Cardiac muscle cell (in vitro differentiated cells and primary cell): ENCODE measurements at regions not wholly inside any gene's neighbourhood (a gene's known extent, or its start where the extent isn't known, plus 50 kb on each side); places are given as distances from the start of the nearest gene placed in this dataset.

Source experiments
- DNase-seq, 2 donors: peaks; one replicate each; pipeline versions ENCODE4 v3.0.0 to v3.0.0-alpha.2; 2010 to 2017; ENCODE audit warnings: low read depth in 1 of 2, low spot score in 1 of 2
- H3K27ac ChIP-seq: fragments of 200-600 bp; sonication (generic); 2 replicates; pipeline ENCODE4 v1.5.1; 2016
- H3K27me3 ChIP-seq: fragments of 200-600 bp; sonication (generic); 2 replicates; pipeline ENCODE4 v1.6.0; 2016; ENCODE audit warnings: control low read depth
- H3K36me3 ChIP-seq: fragments of 200-600 bp; sonication (generic); 2 replicates; pipeline ENCODE4 v1.5.1; 2016; ENCODE audit warnings: control low read depth
- H3K4me1 ChIP-seq: fragments of 200-600 bp; sonication (generic); 2 replicates; pipeline ENCODE4 v1.8.1; 2017; ENCODE audit warnings: low read depth, mild to moderate bottlenecking, mixed run types
- H3K4me3 ChIP-seq: fragments of 200-600 bp; sonication (generic); 2 replicates; pipeline ENCODE4 v1.5.1; 2016; ENCODE audit warnings: mild to moderate bottlenecking
- H3K9me3 ChIP-seq: fragments of 200-600 bp; sonication (generic); 2 replicates; pipeline ENCODE4 v1.5.1; 2017; ENCODE audit warnings: low read depth, mild to moderate bottlenecking, control low read depth
- TF ChIP-seq, protein P1 (sequence below): IDR thresholded peaks from 2 replicates; pipeline ENCODE4 v1.5.1; 2012; ENCODE audit warnings: low read depth, mild to moderate bottlenecking, low read length

- Histone ChIP-seq H3K27me3 (no peaks in the 10 kb centered on the region), H3K4me1 (no peaks in the 10 kb centered on the region), H3K9me3 (no peaks in the 10 kb centered on the region), H3K4me3 (no peak overlapping the region), H3K27ac (no peak overlapping the region), H3K36me3 (no peaks in the 10 kb centered on the region)
- TF ChIP-seq, protein P1, sequence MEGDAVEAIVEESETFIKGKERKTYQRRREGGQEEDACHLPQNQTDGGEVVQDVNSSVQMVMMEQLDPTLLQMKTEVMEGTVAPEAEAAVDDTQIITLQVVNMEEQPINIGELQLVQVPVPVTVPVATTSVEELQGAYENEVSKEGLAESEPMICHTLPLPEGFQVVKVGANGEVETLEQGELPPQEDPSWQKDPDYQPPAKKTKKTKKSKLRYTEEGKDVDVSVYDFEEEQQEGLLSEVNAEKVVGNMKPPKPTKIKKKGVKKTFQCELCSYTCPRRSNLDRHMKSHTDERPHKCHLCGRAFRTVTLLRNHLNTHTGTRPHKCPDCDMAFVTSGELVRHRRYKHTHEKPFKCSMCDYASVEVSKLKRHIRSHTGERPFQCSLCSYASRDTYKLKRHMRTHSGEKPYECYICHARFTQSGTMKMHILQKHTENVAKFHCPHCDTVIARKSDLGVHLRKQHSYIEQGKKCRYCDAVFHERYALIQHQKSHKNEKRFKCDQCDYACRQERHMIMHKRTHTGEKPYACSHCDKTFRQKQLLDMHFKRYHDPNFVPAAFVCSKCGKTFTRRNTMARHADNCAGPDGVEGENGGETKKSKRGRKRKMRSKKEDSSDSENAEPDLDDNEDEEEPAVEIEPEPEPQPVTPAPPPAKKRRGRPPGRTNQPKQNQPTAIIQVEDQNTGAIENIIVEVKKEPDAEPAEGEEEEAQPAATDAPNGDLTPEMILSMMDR: no peak
- no peak for DNase-seq
Measured at GRCh38 chr16:9522614-9523013, 431.2 kb downstream of the HAPSTR1 start.

GRCh38 chr16:9523994-9524393, 432.6 kb downstream of the HAPSTR1 start:
- Histone ChIP-seq H3K9me3 (no peaks in the 10 kb centered on the region), H3K27me3 (no peaks in the 10 kb centered on the region), H3K36me3 (no peaks in the 10 kb centered on the region), H3K4me1 (no peaks in the 10 kb centered on the region), H3K4me3 (no peak overlapping the region), H3K27ac (no peak overlapping the region)
- no peak for DNase-seq
- TF ChIP-seq, protein P1: no peak

GRCh38 chr16:9525037-9525436, 433.6 kb downstream of the HAPSTR1 start:
- TF ChIP-seq, protein P1: no peak

DNA sequence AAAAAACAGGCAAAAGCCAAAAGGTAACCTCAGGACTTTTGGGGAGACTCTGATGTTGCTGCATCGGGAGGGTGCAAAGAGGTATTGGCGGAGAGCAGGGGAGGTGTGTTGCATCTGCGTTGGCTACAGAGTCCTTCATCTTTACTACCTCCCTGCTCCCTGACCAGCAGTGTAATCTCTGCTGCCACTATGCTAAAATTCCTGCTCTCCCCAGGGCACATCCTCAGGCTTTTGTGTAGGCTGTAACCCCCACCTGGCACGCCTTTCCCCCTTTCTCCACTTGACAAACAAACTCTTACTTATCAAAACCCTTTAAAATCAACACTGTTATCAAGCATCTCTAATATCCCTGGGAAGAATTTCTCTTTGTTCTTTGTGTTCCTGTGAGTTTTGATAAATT, 435.3 kb downstream of the HAPSTR1 start:
- H3K36me3 ChIP-seq: no peaks in the 10 kb centered on the region
- no peak overlapping the region for H3K27ac ChIP-seq
- no peaks in the 10 kb centered on the region for H3K27me3 ChIP-seq
- no peak for DNase-seq
- no peak overlapping the region for H3K4me3 ChIP-seq
- TF ChIP-seq, protein P1: no peak
- no peaks in the 10 kb centered on the region for H3K9me3 ChIP-seq
- H3K4me1 ChIP-seq: no peaks in the 10 kb centered on the region

More at GRCh38 chr16:9525037-9525436, 433.6 kb downstream of the HAPSTR1 start:
- DNase-seq: no peak
- Histone ChIP-seq H3K4me1 (no peaks in the 10 kb centered on the region), H3K9me3 (no peaks in the 10 kb centered on the region), H3K27me3 (no peaks in the 10 kb centered on the region), H3K4me3 (no peak overlapping the region), H3K36me3 (no peaks in the 10 kb centered on the region), H3K27ac (no peak overlapping the region)

DNA sequence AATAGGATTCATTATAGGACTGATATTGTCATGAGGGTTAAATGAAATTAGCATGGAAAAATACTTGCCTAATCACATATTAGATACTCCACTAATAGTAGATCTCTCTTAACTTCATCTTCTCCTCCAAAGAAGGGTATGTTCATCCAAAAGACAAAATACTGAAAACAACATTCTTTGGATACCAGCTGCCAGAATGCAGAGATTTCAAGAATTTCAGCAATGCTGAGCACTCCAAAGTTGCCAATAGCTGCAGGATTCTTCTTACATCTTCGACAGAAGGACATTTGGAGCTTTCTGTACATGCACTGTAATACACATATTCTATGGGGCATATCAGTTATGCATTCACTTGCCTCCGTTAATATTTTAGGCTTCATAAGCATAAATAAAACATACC, 436.5 kb downstream of the HAPSTR1 start:
- TF ChIP-seq, protein P1: no peak
- DNase-seq: peak in 1 of 2 donors; percentile 14
- H3K27me3 ChIP-seq: no peaks in the 10 kb centered on the region
- no peak overlapping the region for H3K27ac ChIP-seq
- H3K36me3 ChIP-seq: no peaks in the 10 kb centered on the region
- H3K4me3 ChIP-seq: no peak overlapping the region
- H3K9me3 ChIP-seq: no peaks in the 10 kb centered on the region
- no peaks in the 10 kb centered on the region for H3K4me1 ChIP-seq
